ENCODE measurements at regions not wholly inside any gene's neighbourhood (a gene's known extent, or its start where the extent isn't known, plus 50 kb on each side); places are given as distances from the start of the nearest gene placed in this dataset.

DNA sequence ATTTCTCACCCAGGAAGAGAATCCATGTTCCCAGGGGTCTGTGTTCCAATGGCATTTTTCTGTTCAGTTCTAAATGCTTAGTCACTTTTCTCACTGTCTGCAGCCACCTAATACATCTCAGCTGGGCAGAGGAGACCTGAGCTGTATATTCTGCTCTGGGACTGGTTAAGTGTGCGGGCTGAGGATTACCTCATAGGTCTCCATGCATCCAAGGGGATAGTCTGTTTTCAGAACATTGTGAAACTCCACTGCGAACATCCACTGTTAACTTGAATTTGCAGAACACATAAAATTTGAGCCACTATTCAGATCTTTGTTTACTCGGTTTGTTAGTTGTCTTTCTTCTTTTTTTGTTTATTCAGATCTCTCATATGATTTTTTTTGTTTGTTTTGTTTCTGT lies 947.1 kb downstream of the TFAP2A start:
- TF ChIP-seq, protein P1, sequence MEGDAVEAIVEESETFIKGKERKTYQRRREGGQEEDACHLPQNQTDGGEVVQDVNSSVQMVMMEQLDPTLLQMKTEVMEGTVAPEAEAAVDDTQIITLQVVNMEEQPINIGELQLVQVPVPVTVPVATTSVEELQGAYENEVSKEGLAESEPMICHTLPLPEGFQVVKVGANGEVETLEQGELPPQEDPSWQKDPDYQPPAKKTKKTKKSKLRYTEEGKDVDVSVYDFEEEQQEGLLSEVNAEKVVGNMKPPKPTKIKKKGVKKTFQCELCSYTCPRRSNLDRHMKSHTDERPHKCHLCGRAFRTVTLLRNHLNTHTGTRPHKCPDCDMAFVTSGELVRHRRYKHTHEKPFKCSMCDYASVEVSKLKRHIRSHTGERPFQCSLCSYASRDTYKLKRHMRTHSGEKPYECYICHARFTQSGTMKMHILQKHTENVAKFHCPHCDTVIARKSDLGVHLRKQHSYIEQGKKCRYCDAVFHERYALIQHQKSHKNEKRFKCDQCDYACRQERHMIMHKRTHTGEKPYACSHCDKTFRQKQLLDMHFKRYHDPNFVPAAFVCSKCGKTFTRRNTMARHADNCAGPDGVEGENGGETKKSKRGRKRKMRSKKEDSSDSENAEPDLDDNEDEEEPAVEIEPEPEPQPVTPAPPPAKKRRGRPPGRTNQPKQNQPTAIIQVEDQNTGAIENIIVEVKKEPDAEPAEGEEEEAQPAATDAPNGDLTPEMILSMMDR (IDR thresholded peaks at IDR 0.05), result no peak
- no peak for TF ChIP-seq POLR2A (IDR thresholded peaks at IDR 0.05)
